ENCODE measurements at regions not wholly inside any gene's neighbourhood (a gene's known extent, or its start where the extent isn't known, plus 50 kb on each side); places are given as distances from the start of the nearest gene placed in this dataset.
"Not testable (repeated sequence)": the region's sequence is repeated elsewhere in the genome, so short reads cannot be mapped to it uniquely, and the experiment has no call there.

- no peak overlapping the region for H3K27ac ChIP-seq (ENCODE audit: low read length)
- no peaks in the 10 kb centered on the region for H3K4me1 ChIP-seq (ENCODE audit: control insufficient read depth, insufficient read depth, low read length)
- Mint-ChIP-seq H3K27me3 (ENCODE audit: low read depth in 2 of 2) (no peaks in the 10 kb centered on the region), H3K4me3 (no peak overlapping the region), H3K9me3 (peaks cover 9% of the 10 kb centered on the region in 2 donors), H3K36me3 (no peaks in the 10 kb centered on the region), H3K27ac (no peak overlapping the region), H3K4me1 (no peaks in the 10 kb centered on the region)
- ATAC-seq (no peak), DNase-seq (no peak)
- TF ChIP-seq CTCF (IDR thresholded peaks at IDR 0.05): no peak
- intact Hi-C loops (cut with micrococcal nuclease): no loop called here
- no peaks in the 10 kb centered on the region for H3K36me3 ChIP-seq (ENCODE audit: control insufficient read depth, insufficient read depth, low read length)
- WGBS (ENCODE audit: insufficient coverage): 63% methylated on average over 1 of the region's 1 CpG
- H3K9me3 ChIP-seq (ENCODE audit: control insufficient read depth, insufficient read depth, low read length): no peaks in the 10 kb centered on the region
- H3K27me3 ChIP-seq (ENCODE audit: control insufficient read depth, insufficient read depth, low read length): no peaks in the 10 kb centered on the region
- no peak overlapping the region for H3K4me3 ChIP-seq (ENCODE audit: low read length)
Measured at GRCh38 chr4:79561751-79562150, 153.7 kb upstream of the GK2 start.

GRCh38 chr4:79559398-79559797 is 151.4 kb upstream of the GK2 start:
- H3K27ac Mint-ChIP-seq; ATAC-seq; DNase-seq; H3K36me3 Mint-ChIP-seq; H3K27me3 ChIP-seq (ENCODE audit: control insufficient read depth, insufficient read depth, low read length); H3K36me3 ChIP-seq (ENCODE audit: control insufficient read depth, insufficient read depth, low read length); H3K27me3 Mint-ChIP-seq (ENCODE audit: low read depth in 2 of 2); H3K27ac ChIP-seq (ENCODE audit: low read length); H3K4me1 Mint-ChIP-seq; H3K4me3 Mint-ChIP-seq; H3K4me1 ChIP-seq (ENCODE audit: control insufficient read depth, insufficient read depth, low read length); H3K9me3 ChIP-seq (ENCODE audit: control insufficient read depth, insufficient read depth, low read length); intact Hi-C loops (cut with micrococcal nuclease); H3K4me3 ChIP-seq (ENCODE audit: low read length): not testable (repeated sequence)
- 100% methylated on average over 2 of the region's 2 CpGs for WGBS (ENCODE audit: insufficient coverage)
- H3K9me3 Mint-ChIP-seq: peaks cover 9 to 16% of the 10 kb centered on the region in 2 donors

GRCh38 chr4:79552311-79552710 is 144.3 kb upstream of the GK2 start:
- no peaks in the 10 kb centered on the region for H3K27me3 Mint-ChIP-seq (ENCODE audit: low read depth in 2 of 2)
- H3K9me3 ChIP-seq (ENCODE audit: control insufficient read depth, insufficient read depth, low read length): no peaks in the 10 kb centered on the region
- no peaks in the 10 kb centered on the region for H3K36me3 Mint-ChIP-seq
- peaks cover 8 to 12% of the 10 kb centered on the region in 2 donors for H3K9me3 Mint-ChIP-seq
- H3K4me3 Mint-ChIP-seq: no peak overlapping the region
- H3K27me3 ChIP-seq (ENCODE audit: control insufficient read depth, insufficient read depth, low read length): no peaks in the 10 kb centered on the region
- intact Hi-C loops (cut with micrococcal nuclease): no loop called here
- H3K4me1 ChIP-seq (ENCODE audit: control insufficient read depth, insufficient read depth, low read length): no peaks in the 10 kb centered on the region
- H3K4me3 ChIP-seq (ENCODE audit: low read length): no peak overlapping the region
- no peaks in the 10 kb centered on the region for H3K4me1 Mint-ChIP-seq
- DNase-seq: no peak
- no peak overlapping the region for H3K27ac Mint-ChIP-seq
- no peak overlapping the region for H3K27ac ChIP-seq (ENCODE audit: low read length)
- ATAC-seq: no peak
- H3K36me3 ChIP-seq (ENCODE audit: control insufficient read depth, insufficient read depth, low read length): no peaks in the 10 kb centered on the region
- no peak for TF ChIP-seq CTCF (IDR thresholded peaks at IDR 0.05)

GRCh38 chr4:79551555-79551954 is 143.5 kb upstream of the GK2 start:
- Histone ChIP-seq H3K4me1 (ENCODE audit: control insufficient read depth, insufficient read depth, low read length) (no peaks in the 10 kb centered on the region), H3K27ac (ENCODE audit: low read length) (no peak overlapping the region), H3K4me3 (ENCODE audit: low read length) (no peak overlapping the region), H3K27me3 (ENCODE audit: control insufficient read depth, insufficient read depth, low read length) (no peaks in the 10 kb centered on the region), H3K36me3 (ENCODE audit: control insufficient read depth, insufficient read depth, low read length) (no peaks in the 10 kb centered on the region), H3K9me3 (ENCODE audit: control insufficient read depth, insufficient read depth, low read length) (no peaks in the 10 kb centered on the region)
- no peaks in the 10 kb centered on the region for H3K4me1 Mint-ChIP-seq
- H3K27ac Mint-ChIP-seq: no peak overlapping the region
- ATAC-seq (no peak), DNase-seq (no peak)
- no peaks in the 10 kb centered on the region for H3K36me3 Mint-ChIP-seq
- no peaks in the 10 kb centered on the region for H3K27me3 Mint-ChIP-seq (ENCODE audit: low read depth in 2 of 2)
- peaks cover 8 to 12% of the 10 kb centered on the region in 2 donors for H3K9me3 Mint-ChIP-seq
- no peak for TF ChIP-seq CTCF (IDR thresholded peaks at IDR 0.05)
- intact Hi-C loops (cut with micrococcal nuclease): no loop called here
- H3K4me3 Mint-ChIP-seq: no peak overlapping the region
- 0% methylated on average over 1 of the region's 5 CpGs for WGBS (ENCODE audit: insufficient coverage)

Data from natural killer cell (primary cell).